Neural crest cell (in vitro differentiated cells): ENCODE measurements at regions not wholly inside any gene's neighbourhood (a gene's known extent, or its start where the extent isn't known, plus 50 kb on each side); places are given as distances from the start of the nearest gene placed in this dataset.
A peak's percentile ranks its signal among the peaks of the same experiment; 100 is the strongest.

ENCODE experiments used
- DNase-seq: peaks from one replicate; pipeline ENCODE4 v3.0.0; 2021; ENCODE audit warnings: low read depth, mixed read lengths, low spot score
- H3K27ac Mint-ChIP-seq: one replicate; pipeline ENCODE4 v1.8.0; 2021; ENCODE audit warnings: mild to moderate bottlenecking, mixed read lengths; ENCODE audit not compliant: unreplicated experiment
- H3K27me3 Mint-ChIP-seq: 2 replicates; pipeline ENCODE4 v1.8.0; 2021; ENCODE audit warnings: low read depth, mild to moderate bottlenecking, mixed read lengths
- H3K36me3 Mint-ChIP-seq: 2 replicates; pipeline ENCODE4 v1.8.0; 2021; ENCODE audit warnings: low read depth, mild to moderate bottlenecking, mixed read lengths
- H3K4me1 Mint-ChIP-seq: 2 replicates; pipeline ENCODE4 v1.8.0; 2021; ENCODE audit warnings: mixed read lengths
- H3K4me3 Mint-ChIP-seq: one replicate; pipeline ENCODE4 v1.8.0; 2021; ENCODE audit warnings: mild to moderate bottlenecking, mixed read lengths
- H3K9me3 Mint-ChIP-seq: 2 replicates; pipeline ENCODE4 v1.8.0; 2021; ENCODE audit warnings: mixed read lengths
- CTCF ChIP-seq: fragments of 200-600 bp; sonication (generic); conservative IDR thresholded peaks from 2 replicates; pipeline ENCODE4 v1.5.0; 2021; ENCODE audit warnings: antibody characterized with exemption, mild to moderate bottlenecking

GRCh38 chr14:95406756-95407277 lies 87.1 kb upstream of the CLMN start:
- Mint-ChIP-seq H3K4me3 (no peak overlapping the region), H3K36me3 (no peaks in the 10 kb centered on the region), H3K27ac (no peak overlapping the region), H3K4me1 (peaks cover 12% of the 10 kb centered on the region), H3K27me3 (no peaks in the 10 kb centered on the region), H3K9me3 (no peaks in the 10 kb centered on the region)
- no peak for TF ChIP-seq CTCF
- DNase-seq: no peak

- H3K27me3 Mint-ChIP-seq: no peaks in the 10 kb centered on the region
- H3K9me3 Mint-ChIP-seq: no peaks in the 10 kb centered on the region
- no peaks in the 10 kb centered on the region for H3K36me3 Mint-ChIP-seq
Measured at GRCh38 chr14:95404583-95404982, 84.9 kb upstream of the CLMN start.

GRCh38 chr14:95402578-95402977 lies 82.9 kb upstream of the CLMN start:
- no peaks in the 10 kb centered on the region for H3K36me3 Mint-ChIP-seq

More at GRCh38 chr14:95404583-95404982, 84.9 kb upstream of the CLMN start:
- Mint-ChIP-seq H3K4me3 (no peak overlapping the region), H3K27ac (no peak overlapping the region), H3K4me1 (peaks cover 4% of the 10 kb centered on the region)
- TF ChIP-seq CTCF: no peak
- DNase-seq: no peak

GRCh38 chr14:95402176-95402575 lies 82.5 kb upstream of the CLMN start:
- no peak overlapping the region for H3K4me3 Mint-ChIP-seq
- no peak for DNase-seq
- no peaks in the 10 kb centered on the region for H3K36me3 Mint-ChIP-seq
- no peaks in the 10 kb centered on the region for H3K9me3 Mint-ChIP-seq
- TF ChIP-seq CTCF: no peak
- no peaks in the 10 kb centered on the region for H3K27me3 Mint-ChIP-seq
- H3K4me1 Mint-ChIP-seq: no peaks in the 10 kb centered on the region
- no peak overlapping the region for H3K27ac Mint-ChIP-seq

More at GRCh38 chr14:95402578-95402977, 82.9 kb upstream of the CLMN start:
- H3K9me3 Mint-ChIP-seq: no peaks in the 10 kb centered on the region
- no peaks in the 10 kb centered on the region for H3K4me1 Mint-ChIP-seq
- no peak for TF ChIP-seq CTCF
- H3K27ac Mint-ChIP-seq: no peak overlapping the region
- H3K27me3 Mint-ChIP-seq: no peaks in the 10 kb centered on the region
- no peak for DNase-seq
- H3K4me3 Mint-ChIP-seq: no peak overlapping the region

- peaks cover 6% of the 10 kb centered on the region for H3K9me3 Mint-ChIP-seq
- TF ChIP-seq CTCF: no peak
Measured at GRCh38 chr14:95398630-95399547, 79.2 kb upstream of the CLMN start.

More at GRCh38 chr14:95398630-95399547, 79.2 kb upstream of the CLMN start:
- no peak for DNase-seq
- Mint-ChIP-seq H3K4me1 (no peaks in the 10 kb centered on the region), H3K36me3 (peaks cover 4% of the 10 kb centered on the region), H3K27ac (peak overlapping the region; percentile 16), H3K4me3 (no peak overlapping the region), H3K27me3 (peaks cover 3% of the 10 kb centered on the region)
